Erythroblast (primary cell): ENCODE measurements at regions not wholly inside any gene's neighbourhood (a gene's known extent, or its start where the extent isn't known, plus 50 kb on each side); places are given as distances from the start of the nearest gene placed in this dataset.

Experiments
- GATA1 ChIP-seq: IDR thresholded peaks from 2 replicates; pipeline ENCODE4 v1.6.1; 2011; ENCODE audit warnings: low read depth, mild to moderate bottlenecking, control low read depth, low read length, moderate library complexity
- POLR2A ChIP-seq: IDR thresholded peaks from 2 replicates; pipeline ENCODE4 v1.6.1; 2011; ENCODE audit warnings: mild to moderate bottlenecking, low read length

- TF ChIP-seq POLR2A (no peak), GATA1 (no peak)
Measured at GRCh38 chr6:93621442-93621841, 202.1 kb upstream of the EPHA7 start.
